Right lung (tissue), 2 donors: ENCODE measurements at regions not wholly inside any gene's neighbourhood (a gene's known extent, or its start where the extent isn't known, plus 50 kb on each side); places are given as distances from the start of the nearest gene placed in this dataset.

Source experiments
- DNase-seq, 2 donors: peaks; one replicate each; pipeline ENCODE4 v3.0.0-alpha.2; 2013

GRCh38 chr13:40446365-40446764 lies 220.1 kb downstream of the FOXO1 start:
- no peak for DNase-seq

- DNase-seq: no peak
Measured at GRCh38 chr13:40447857-40448256, 218.6 kb downstream of the FOXO1 start.

GRCh38 chr13:40452038-40452666 lies 214.3 kb downstream of the FOXO1 start:
- no peak for DNase-seq

DNA sequence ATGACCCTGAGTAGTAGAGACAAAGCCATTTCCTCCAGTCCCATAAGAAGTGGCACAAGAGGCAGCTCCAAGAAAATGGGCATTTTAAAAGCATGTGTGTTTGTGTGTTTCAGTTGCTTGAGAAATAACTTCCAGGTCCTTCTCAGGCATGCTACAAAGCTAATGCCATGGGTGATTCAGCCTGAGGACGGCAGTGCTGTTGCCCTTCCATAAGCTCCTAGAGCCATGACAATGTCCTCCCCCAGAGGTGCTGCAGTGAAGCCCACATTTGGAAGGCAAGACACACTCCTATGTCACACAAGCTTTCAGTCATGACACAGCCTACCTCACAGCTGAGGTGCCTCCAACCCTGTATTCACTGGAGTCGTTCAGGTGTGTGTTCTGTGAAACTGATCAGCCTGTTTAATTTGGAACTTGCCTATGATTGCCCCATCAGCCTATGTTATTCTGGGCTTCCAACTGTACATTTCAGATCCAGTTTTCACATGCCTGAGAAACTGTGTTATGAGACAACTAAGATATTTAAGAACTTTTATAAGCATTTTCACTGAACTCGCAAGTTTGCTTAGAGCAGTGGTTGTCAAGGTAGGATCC lies 213.6 kb downstream of the FOXO1 start:
- DNase-seq: no peak

DNA sequence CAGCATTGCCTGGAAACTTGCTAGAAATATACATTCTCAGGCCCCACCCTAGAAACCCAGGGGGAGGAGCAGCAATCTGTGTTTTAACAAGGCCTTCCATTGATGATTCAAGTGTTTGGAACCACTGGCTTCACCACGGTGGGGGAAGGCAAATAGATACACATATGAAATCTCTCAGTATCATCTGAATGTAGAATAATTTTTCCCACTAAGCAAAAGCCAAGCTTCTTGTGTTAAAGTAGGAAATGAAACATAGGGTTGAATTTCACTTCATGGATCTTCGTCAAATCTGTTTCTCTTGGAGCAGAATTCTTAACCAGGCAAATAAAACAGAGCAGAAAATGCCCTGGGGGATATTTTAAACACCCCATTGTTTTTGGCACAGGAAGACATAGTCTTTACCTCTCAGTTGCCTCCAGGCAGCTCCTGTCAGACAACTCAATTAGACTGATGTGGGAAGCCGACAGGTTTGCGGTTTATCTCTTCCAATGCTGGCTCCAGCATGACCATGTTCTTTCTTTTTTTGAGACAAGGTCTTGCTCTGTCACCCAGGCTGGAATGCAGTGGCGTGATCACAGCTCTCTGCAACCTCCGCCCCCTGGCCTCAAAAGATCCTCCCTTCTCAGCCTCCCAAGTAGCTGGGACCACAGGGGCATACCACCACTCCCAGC lies 213.0 kb downstream of the FOXO1 start:
- no peak for DNase-seq

GRCh38 chr13:40456397-40456953 lies 210.0 kb downstream of the FOXO1 start:
- DNase-seq: no peak

- no peak for DNase-seq
Measured at GRCh38 chr13:40456979-40457553, 209.4 kb downstream of the FOXO1 start.

DNA sequence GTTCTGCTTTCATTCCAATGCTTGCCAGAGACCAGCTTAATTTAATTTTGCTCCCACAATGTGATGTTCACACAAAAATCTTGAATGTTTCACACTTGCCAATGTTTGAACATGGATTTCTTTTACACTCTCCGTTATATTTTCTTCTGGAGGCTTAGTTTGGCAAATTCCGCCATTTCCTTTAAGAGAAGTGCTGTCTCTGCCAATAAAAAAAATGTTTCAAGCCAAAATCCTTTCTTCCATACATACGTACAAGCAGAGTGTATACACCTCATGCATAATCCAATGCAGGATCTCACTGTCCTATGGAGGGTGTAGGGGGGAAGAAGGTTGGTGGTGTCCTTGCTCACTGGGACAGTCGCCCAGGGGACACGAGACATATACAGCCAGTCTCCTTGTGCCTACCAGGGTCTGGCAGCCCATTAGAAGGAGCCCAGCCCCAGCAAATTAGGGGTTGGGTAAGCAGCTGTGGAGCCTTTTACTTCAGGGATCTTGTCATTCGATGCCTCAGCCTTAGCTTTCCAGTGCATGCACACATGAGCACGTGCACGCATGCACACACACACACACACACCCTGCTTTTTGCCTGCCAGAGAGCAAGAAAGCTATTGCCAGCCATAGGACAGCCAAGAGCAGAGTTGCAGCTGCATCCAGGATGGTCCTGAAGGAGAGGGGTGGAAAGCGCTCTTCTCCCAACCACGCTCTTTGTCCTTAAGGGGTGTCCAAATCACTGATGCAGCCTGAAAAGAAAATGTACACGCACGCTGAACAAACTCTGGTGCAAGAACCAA lies 208.3 kb downstream of the FOXO1 start:
- no peak for DNase-seq

DNA sequence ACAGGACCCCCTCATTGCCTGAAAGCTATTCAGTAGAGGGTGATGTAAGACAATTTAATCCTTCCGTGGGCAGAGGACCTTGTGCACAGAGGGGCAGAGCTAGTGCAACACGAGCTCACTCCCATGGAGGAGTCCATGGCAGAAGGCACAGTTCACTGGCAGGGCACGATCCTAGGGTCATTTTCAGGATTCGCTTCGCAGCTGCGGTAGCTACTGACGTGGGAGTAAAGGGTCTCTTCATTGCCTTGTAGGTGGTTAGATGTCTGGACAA lies 207.8 kb downstream of the FOXO1 start:
- no peak for DNase-seq

DNA sequence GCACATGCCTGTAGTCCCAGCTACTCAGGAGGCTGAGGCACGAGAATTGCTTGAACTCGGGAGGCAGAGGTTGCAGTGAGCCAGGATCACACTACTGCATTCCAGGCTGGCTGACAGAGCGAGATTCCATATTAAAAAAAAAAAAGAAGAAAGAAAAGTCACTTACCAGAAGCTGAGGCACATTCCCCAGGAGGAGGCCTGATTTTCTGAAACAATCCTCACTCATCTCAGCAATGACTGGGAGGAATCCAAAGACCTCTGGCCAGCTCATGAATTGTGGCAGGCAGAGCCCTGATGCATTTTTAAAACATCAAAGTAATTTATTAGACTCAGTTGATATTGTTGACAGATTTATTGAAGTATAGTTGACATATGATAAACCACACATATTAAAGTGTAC lies 206.3 kb downstream of the FOXO1 start:
- DNase-seq: no peak

DNA sequence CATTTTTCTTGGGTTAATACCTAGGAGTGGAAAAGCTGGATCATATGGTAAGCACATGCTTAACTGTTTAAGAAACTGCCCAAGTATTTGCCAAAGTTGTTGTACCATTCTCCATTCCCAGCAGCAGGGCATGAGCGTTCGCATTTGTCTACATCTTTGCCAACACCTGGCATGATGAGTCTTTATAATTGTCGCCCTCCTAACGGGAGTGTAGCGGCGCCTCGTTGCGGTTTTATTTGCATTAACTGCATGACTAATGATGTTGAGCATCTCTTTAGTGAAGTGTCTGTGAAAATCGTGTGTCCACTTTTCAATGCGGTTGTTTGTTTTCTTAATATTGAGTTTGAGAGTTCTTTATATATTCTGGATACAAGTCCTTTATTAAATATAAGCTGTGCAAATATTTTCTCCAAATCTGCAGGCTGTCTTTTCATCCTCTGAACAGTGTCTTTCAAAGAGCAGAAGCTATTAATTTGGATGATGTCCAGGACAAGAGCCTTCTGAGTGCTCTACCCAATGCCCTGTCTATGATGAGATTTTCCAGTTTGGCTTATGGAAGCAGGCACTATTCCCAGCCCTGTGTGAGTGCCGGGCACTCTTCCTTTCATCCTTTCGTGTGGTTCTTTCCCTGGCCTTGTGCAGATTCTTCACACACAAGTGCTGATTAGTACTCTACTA lies 202.0 kb downstream of the FOXO1 start:
- DNase-seq: no peak

GRCh38 chr13:40465015-40465390 lies 201.4 kb downstream of the FOXO1 start:
- DNase-seq: no peak

DNA sequence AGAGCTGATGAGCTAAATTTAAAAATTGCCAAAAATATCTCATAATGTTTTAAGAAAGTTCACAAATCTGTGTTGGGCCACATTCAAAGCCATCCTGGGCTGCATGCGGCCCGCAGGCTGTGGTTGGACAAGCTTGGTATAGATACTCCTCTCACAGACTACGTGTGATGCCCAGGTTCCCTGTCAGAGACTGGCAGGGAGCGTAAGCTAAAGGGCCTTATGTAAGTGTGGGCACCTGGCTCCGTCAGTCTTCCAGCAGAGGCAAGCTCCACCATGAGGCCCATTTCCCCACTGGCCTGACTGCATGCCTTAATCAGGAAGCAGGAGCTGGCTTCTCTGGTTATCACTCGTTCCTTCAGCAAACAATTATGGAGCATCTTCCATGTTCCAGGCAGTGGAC lies 200.2 kb downstream of the FOXO1 start:
- DNase-seq: no peak

DNA sequence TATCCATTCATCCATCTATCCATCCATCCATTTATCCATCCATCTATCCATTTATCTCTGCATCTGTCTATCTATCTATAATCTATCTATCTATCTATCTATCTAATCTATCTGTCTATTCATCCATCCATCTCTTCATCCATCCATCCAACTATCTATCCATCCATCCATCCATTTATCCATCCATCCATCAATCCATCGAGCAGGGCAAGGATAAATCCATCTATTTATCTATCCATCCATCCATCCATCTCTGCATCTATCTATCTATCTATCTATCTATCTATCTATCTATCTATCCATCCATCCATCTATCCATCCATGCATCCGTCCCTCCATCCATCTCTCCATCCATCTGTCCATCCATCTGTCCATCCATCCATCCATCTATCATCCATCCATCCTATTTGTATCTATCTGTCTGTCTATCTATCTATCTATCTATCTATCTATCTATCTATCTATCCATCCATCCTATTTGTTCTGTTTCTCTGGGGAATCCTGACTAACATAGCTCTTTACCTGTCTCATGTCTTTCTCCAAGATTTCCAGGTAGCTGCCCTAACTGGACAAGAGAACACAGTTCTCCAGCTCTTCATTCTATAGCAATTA lies 198.1 kb downstream of the FOXO1 start:
- no peak for DNase-seq

- no peak for DNase-seq
Measured at GRCh38 chr13:40469581-40470310, 196.7 kb downstream of the FOXO1 start.

DNA sequence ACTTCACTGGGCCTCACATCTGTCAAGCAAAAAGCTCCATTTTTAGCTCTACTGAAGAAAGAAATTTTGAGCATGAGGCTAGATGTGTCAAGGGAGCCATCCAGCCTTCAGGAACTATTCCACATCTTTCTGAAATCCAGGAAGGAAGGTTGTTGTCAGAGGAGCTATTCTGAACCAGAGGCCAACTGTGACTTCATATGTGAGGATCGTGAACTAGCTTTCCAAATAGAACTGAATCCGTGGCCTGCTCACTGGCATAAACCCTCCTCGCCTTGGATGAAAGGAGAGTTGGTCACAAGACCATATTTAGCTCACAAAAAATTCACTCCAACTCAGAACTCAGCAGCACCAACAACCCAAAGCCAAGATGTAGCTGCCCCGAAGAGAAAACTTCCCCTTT lies 195.8 kb downstream of the FOXO1 start:
- DNase-seq: no peak

- DNase-seq: no peak
Measured at GRCh38 chr13:40471076-40471475, 195.4 kb downstream of the FOXO1 start.

- no peak for DNase-seq
Measured at GRCh38 chr13:40471911-40472310, 194.5 kb downstream of the FOXO1 start.

DNA sequence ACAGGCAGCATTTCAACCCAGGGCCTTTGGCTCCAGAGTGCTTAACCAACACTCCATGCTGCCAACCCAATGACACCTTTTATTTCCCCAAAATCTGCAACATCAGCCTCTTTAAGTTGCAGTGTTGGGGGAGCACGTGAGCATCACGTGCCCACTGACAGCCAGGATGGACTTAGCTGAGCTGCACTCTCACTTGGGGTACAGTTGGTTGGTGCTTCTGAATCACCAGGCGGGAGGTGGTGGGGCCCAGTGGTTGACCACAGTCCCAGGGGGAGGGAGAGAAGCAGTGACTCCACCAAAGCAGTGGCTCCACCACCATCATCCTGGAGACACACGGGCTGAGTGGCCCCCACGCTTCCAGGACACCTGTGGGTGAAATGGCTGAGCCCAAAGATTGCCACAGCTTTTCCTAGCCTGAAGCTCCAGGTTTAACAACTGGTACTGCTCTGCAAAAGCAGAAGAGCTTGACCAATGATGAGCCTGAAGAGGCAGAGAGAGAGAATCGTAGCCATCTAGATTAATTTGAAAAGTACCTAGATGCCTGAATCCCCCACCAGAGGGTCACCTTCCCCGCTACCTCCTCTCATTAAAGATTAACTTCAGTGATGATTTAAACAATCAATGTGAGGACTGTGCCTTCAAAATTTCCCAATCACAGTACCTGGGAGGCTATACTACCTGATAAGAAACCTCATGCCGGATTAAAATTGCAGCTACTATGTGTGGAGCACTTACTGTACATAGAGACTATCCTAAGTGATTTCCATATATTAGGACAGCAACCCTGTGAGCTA lies 193.8 kb downstream of the FOXO1 start:
- DNase-seq: no peak

DNA sequence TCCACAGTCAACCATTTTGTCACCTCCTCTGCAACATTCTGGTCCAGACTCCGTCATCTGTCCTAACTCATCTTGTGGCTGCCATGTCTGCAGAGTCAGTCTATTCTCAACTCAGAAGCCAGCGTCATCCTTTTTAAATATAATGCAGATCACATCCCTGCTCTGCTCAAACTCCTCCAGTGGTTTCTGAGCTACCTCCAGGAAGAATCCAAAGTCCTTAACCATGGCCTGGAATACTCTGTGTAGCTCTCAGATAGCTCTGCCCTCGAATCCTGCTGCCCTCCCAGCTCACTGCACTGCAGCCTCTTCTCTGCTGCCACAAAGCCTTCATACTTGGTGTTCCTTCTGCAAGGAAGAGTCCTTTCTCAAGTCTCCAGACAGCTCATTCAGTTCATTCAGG lies 190.8 kb downstream of the FOXO1 start:
- no peak for DNase-seq
